ENCODE measurements at regions not wholly inside any gene's neighbourhood (a gene's known extent, or its start where the extent isn't known, plus 50 kb on each side); places are given as distances from the start of the nearest gene placed in this dataset.
"Not testable (repeated sequence)": the region's sequence is repeated elsewhere in the genome, so short reads cannot be mapped to it uniquely, and the experiment has no call there.

GRCh38 chr10:63077800-63078199 is 55.3 kb upstream of the NRBF2 start:
- no peak for DNase-seq

- no peak for DNase-seq
Measured at GRCh38 chr10:63072951-63073350, 60.2 kb upstream of the NRBF2 start.

- DNase-seq = no peak
Measured at GRCh38 chr10:63071145-63071544, 62.0 kb upstream of the NRBF2 start.

GRCh38 chr10:63069318-63069717 is 63.8 kb upstream of the NRBF2 start:
- DNase-seq = no peak

- no peak for DNase-seq
Measured at GRCh38 chr10:63068246-63068645, 64.9 kb upstream of the NRBF2 start.

GRCh38 chr10:63066606-63067005 is 66.5 kb upstream of the NRBF2 start:
- no peak for DNase-seq

GRCh38 chr10:63064706-63065105 is 68.4 kb upstream of the NRBF2 start:
- no peak for DNase-seq

- DNase-seq = no peak
Measured at GRCh38 chr10:63058236-63058635, 74.9 kb upstream of the NRBF2 start.

- DNase-seq = no peak
Measured at GRCh38 chr10:63057509-63057908, 75.6 kb upstream of the NRBF2 start.

- no peak for DNase-seq
Measured at GRCh38 chr10:63055705-63056104, 77.4 kb upstream of the NRBF2 start.

GRCh38 chr10:63054889-63055611 is 78.1 kb upstream of the NRBF2 start:
- no peak for DNase-seq

- DNase-seq = no peak
Measured at GRCh38 chr10:63052083-63052482, 81.0 kb upstream of the NRBF2 start.

- no peak for DNase-seq
Measured at GRCh38 chr10:63042256-63042655, 90.9 kb upstream of the NRBF2 start.

GRCh38 chr10:63033616-63034185 is 99.4 kb upstream of the NRBF2 start:
- DNase-seq = not testable (repeated sequence)

- no peak for DNase-seq
Measured at GRCh38 chr10:63030536-63030935, 102.6 kb upstream of the NRBF2 start.

- no peak for DNase-seq
Measured at GRCh38 chr10:63027531-63027930, 105.6 kb upstream of the NRBF2 start.

GRCh38 chr10:63021225-63021624 is 111.9 kb upstream of the NRBF2 start:
- no peak for DNase-seq

- no peak for DNase-seq
Measured at GRCh38 chr10:63013755-63014154, 119.4 kb upstream of the NRBF2 start.

- DNase-seq = no peak
Measured at GRCh38 chr10:63012623-63013022, 120.5 kb upstream of the NRBF2 start.

- no peak for DNase-seq
Measured at GRCh38 chr10:63010203-63010602, 122.9 kb upstream of the NRBF2 start.

GRCh38 chr10:63008491-63008890 is 124.6 kb upstream of the NRBF2 start:
- no peak for DNase-seq

- no peak for DNase-seq
Measured at GRCh38 chr10:63007112-63007511, 126.0 kb upstream of the NRBF2 start.

GRCh38 chr10:63005246-63005645 is 127.9 kb upstream of the NRBF2 start:
- DNase-seq = no peak

- DNase-seq = no peak
Measured at GRCh38 chr10:63003816-63004453, 129.2 kb upstream of the NRBF2 start.

- no peak for DNase-seq
Measured at GRCh38 chr10:62996925-62997324, 136.2 kb upstream of the NRBF2 start.
